Hematopoietic multipotent progenitor cell treated with erythropoietin and hydrocortisone succinate and interleukin-3 and kit ligand, for 4 days (in vitro differentiated cells): ENCODE measurements at regions not wholly inside any gene's neighbourhood (a gene's known extent, or its start where the extent isn't known, plus 50 kb on each side); places are given as distances from the start of the nearest gene placed in this dataset.
"Not testable (repeated sequence)": the region's sequence is repeated elsewhere in the genome, so short reads cannot be mapped to it uniquely, and the experiment has no call there.

Source experiments
- DNase-seq: peaks from one replicate; pipeline ENCODE4 v3.0.0-alpha.2; 2015

- DNase-seq, result no peak
These were observed 406.6 kb upstream of the LARGE1 start for GRCh38 chr22:34326901-34327300.

GRCh38 chr22:34330432-34330831 lies 410.2 kb upstream of the LARGE1 start:
- DNase-seq, result no peak

- DNase-seq, result no peak
These were observed 413.0 kb upstream of the LARGE1 start for GRCh38 chr22:34333285-34333684.

- no peak for DNase-seq
These were observed 414.6 kb upstream of the LARGE1 start for GRCh38 chr22:34334893-34335292.

GRCh38 chr22:34344702-34345101 lies 424.4 kb upstream of the LARGE1 start:
- no peak for DNase-seq

- no peak for DNase-seq
These were observed 434.0 kb upstream of the LARGE1 start for GRCh38 chr22:34354071-34354817.

- no peak for DNase-seq
These were observed 436.2 kb upstream of the LARGE1 start for GRCh38 chr22:34356481-34356880.

GRCh38 chr22:34370711-34371110 lies 450.4 kb upstream of the LARGE1 start:
- no peak for DNase-seq

GRCh38 chr22:34379825-34380224 lies 459.5 kb upstream of the LARGE1 start:
- no peak for DNase-seq

- no peak for DNase-seq
These were observed 460.3 kb upstream of the LARGE1 start for GRCh38 chr22:34380532-34380931.

GRCh38 chr22:34390400-34390799 lies 470.1 kb upstream of the LARGE1 start:
- DNase-seq, result no peak

GRCh38 chr22:34395370-34395769 lies 475.1 kb upstream of the LARGE1 start:
- DNase-seq, result no peak

- DNase-seq, result no peak
These were observed 483.4 kb upstream of the LARGE1 start for GRCh38 chr22:34403667-34404066.

- no peak for DNase-seq
These were observed 489.8 kb upstream of the LARGE1 start for GRCh38 chr22:34410111-34410510.

GRCh38 chr22:34414467-34415440 lies 494.5 kb upstream of the LARGE1 start:
- peak; percentile 90 for DNase-seq

- no peak for DNase-seq
These were observed 496.0 kb upstream of the LARGE1 start for GRCh38 chr22:34416022-34416860.

GRCh38 chr22:34422948-34423347 lies 502.7 kb upstream of the LARGE1 start:
- DNase-seq, result not testable (repeated sequence)

- DNase-seq, result no peak
These were observed 507.2 kb upstream of the LARGE1 start for GRCh38 chr22:34427436-34427835.

GRCh38 chr22:34427841-34428240 lies 507.6 kb upstream of the LARGE1 start:
- DNase-seq, result no peak

- DNase-seq, result no peak
These were observed 509.0 kb upstream of the LARGE1 start for GRCh38 chr22:34429314-34429713.

GRCh38 chr22:34430386-34430785 lies 510.1 kb upstream of the LARGE1 start:
- DNase-seq, result no peak

GRCh38 chr22:34434371-34434770 lies 514.1 kb upstream of the LARGE1 start:
- no peak for DNase-seq

GRCh38 chr22:34437140-34437539 lies 516.9 kb upstream of the LARGE1 start:
- no peak for DNase-seq
